Ammon's horn (tissue), 1 donor: ENCODE measurements at regions not wholly inside any gene's neighbourhood (a gene's known extent, or its start where the extent isn't known, plus 50 kb on each side); places are given as distances from the start of the nearest gene placed in this dataset.
A peak's percentile ranks its signal among the peaks of the same experiment; 100 is the strongest.

Source experiments
- DNase-seq: peaks from one replicate; pipeline ENCODE4 v3.0.0-alpha.2; 2016; ENCODE audit warnings: low spot score

DNA sequence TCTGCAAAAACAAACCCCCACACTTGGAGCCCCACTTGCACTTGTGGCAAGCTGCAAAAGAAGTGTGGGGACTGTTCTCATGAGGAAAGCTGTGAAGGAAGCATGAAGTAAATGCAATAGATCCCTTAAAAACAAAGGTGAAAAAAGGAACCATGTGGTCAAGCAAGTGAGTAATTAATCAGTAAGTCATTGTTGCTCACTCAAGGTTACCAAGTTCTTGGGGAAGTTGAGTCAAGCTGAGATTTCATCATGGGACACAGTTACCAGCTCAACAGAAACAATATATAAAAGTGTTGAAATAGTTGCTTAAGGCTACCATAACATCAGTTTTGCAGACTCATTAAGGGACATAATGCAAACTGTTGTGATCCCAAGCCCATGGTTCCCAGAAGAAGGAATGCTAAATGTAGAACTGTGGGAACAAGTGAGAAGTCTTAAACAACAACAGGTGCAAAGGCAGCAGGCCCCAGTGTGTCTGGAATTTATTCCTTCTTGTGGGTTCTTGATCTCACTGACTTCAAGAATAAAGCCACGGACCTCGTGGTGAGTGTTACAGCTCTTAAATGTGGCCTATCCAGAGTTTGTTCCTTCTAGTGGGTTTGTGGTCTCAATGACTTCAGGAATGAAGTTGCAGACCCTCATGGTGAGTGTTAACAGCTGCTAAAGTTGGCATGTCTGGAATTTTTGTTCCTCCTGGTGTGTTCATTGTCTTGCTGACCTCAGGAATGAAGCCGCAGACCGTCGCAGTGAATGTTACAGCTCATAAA is 336.3 kb upstream of the RBMY1B start:
- DNase-seq = no peak

DNA sequence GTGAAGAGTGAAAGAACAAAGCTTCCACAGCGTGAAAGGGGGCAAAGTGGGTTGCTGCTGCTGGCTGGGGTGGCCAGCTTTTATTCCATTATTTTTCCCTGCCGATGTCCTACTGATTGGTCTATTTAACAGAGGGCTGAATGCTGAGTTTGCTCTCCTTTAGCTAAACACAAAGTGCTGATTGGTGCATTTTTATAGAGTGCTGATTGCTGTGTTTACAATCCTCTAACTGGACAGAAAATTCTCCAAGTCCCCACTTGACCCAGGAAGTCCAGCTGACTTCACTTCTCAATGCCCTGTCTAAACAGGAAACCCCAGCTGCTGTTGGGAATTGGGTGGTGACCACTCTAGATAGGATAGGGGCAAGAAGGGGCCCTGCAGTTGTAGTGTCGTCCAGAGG is 335.6 kb upstream of the RBMY1B start:
- no peak for DNase-seq

DNA sequence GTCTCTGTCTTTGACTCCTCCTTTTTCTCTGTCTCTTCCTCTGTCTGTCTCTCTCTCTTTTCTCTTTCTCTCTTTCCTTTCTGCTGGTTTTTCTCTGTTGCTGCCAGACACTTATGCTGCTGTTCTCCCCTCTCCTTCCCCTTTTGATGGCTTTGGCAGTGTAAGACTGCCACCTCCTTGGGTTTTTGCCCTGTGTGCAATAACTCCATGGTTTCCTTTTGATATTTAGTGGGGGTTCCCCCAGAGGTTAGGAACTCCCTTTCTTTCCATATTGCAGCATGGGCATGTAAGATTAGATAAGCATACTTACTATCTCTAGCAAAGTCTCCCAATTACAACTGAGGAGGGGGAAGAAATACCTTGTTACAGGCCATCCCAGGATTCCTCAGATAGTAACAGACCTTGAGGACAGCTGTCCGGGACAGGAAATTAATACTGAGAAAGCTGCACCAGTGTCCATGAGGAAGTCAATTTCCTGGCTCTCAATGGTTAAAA is 333.8 kb upstream of the RBMY1B start:
- no peak for DNase-seq

DNA sequence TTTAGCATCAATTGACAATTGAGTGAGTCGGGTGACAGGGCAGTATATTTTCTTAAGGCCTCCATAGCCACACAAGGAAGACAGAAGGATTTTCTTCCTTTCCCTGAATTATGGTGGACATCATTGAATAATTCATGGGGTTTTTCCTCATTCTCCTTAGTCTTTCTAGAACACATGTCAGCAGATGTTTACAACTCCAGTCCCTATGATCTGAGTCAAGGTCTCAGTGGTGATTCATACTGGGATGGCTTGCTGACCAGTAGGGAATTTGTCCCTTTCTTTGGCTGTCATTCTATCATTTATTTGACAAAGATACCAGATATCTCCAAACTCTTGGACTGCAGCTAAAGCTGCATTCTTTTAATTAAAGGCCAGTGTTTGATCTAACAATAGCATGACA is 332.9 kb upstream of the RBMY1B start:
- DNase-seq = no peak

DNA sequence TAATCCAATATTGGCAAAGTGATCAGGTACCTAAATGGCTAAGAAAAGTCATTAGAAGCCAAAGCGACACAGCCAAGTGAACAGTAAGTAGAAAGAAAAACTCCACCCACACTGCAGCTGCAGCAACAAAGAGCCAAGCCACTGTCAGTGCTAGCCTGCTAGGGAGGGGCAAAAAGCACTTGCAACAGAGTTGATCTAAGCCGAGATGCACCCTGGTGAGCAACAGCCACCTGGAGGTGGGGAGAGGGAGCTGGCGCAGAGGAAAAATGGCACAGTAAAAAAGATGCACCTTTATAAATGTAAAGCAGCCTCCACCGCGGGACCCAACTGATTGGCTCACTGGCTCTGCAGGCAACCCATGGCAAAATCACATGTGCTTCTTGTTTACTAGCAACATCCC is 330.2 kb upstream of the RBMY1B start:
- peak; percentile 1 for DNase-seq

DNA sequence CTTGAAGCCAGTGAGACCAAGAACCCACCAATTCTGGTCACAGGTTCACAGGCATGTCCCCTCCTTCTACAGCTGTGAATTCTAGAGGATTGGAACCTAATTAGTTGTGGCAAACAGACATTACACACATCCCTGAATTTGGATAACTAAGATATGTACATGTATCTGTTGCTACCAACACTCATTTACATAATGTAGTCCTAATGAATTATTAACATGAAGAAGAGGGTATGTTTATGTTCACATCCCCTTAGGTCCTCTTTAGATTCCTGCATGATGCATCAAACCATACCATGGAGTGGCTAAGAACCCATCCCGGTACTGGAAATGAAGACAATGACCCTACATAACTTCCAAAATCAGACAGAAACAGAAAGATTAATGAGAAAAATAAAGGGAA is 326.9 kb upstream of the RBMY1B start:
- DNase-seq = no peak

DNA sequence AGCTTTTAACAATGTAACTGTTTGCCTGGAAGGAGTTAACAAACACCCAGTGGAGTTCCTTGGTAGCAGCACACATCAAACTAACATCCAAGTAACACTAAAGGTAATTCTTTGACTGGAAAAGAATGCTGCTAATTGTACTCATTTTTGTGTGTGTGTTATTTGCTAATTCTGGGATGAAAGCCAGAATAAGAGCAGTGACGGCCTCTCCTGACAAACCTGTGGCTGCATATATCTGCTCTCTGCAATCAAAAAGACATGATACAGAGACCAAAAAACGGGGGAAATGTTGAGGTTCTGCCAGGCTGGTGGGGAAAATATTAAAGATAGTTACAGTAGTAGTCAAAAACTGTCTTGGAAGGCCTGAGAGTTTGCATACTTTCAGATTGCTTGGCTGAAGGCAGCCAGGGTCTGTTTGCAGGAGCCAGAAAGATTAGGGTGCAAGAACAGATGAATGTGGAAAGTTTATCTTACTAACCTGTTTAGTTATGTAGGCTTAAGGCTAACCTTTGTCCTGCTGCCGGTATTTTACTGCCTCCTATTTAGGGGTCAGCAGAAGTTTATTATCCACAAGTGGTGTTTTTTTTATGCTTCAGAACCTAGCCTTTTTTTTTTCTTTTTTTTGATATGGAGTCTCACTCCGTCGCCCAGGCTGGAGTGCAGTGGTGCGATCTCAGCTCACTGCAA is 325.6 kb upstream of the RBMY1B start:
- no peak for DNase-seq

DNA sequence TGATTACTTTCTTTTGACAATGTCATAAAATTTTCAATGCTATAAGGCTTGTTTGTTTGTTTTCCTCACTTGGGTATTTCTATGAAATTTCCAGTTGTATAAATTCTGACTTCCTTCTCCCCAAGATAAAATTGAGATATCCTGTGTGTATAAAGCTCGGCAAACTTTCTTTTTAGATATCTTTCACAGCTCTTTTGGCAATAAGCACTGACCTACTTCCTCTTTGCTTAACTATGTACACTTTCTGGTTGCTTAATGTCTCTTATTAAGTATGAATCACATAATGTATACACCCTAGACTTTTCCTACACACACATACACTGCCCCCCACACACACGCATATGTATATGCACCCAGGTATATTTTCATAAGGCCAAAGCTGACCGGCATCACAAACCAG is 318.4 kb upstream of the RBMY1B start:
- DNase-seq = no peak

DNA sequence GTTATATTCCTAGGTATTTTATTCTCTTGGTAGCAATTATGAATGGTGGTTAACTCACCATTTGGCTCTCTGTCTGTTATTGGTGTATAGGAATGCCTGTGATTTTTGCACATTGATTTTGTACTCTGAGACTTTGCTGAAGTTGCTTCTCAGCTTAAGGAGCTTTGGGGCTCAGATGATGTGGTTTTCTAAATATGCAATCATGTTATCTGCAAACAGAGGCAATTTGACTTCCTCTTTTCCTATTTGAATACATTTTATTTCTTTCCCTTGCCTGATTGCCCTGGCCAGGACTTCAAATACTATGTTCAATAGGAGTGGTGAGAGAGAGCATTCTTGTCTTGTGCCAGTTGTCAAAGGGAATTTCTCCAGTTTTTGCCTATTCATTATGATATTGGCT is 310.9 kb upstream of the RBMY1B start:
- no peak for DNase-seq

DNA sequence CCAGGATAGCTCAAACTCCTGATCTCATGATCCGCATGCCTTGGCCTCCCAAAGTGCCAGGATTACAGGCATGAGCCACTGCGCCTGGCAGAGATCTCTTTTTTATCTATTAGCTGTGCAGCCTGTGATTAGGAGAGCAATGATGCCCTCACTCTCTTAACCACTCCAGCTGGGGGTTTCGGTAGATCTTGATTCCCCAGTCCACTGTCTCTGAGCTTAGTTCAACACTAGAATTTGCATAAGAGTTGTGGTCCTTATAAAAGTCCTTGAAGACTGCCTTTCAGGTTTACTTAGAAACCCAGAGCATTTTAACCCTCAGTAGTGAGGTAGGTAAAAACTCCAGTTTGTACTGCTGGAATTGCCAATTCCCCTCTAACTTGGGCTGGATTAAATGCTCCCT is 283.3 kb upstream of the RBMY1B start:
- no peak for DNase-seq

DNA sequence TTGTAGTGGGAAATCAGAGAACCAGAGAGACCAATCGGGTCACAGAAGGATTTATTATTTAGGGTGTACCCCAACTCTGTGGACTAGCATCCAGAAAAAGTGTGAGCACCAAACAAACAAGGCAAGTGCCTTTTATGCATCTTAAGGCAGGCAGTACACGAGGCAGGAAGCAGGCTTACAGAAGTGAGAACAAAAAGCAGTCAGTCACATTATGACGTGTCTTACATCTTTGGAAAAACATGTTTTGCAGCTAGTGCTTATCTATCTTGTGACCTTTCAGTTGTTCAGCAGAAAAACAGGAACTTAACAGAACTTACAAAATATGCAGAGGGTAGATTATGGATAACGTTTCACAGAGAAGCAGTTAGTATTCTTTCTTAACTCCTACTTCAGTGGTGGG is 270.9 kb upstream of the RBMY1B start:
- DNase-seq = peak; percentile 4

DNA sequence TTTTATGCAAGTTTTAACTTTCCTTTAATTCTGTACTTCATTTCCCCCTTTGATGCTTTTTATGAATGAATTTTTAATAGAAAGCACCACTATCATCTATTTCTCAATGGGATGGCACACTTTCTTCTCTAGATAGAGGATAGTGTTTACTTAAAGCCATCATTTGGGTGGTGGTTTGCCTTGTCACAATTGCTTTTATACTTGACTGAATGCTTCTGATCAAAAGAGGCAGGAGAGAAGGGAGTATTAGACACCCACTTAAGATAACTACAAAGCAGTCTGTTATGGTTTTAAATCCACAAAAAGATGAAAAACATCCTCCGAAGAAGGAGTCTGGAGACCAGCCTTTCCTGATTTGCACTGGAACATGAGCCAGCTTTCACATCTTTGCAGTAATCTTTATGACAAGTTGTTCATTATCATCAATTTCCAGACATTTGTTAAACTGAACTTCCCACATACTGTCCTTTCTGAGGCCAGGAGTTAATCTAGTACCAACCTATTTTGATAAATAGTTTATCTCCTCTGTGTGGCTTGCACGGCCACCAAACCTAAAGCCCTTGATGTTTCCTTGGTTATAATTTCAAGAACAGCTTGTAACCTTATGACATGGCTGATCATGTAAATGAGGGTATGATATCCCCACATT is 270.4 kb upstream of the RBMY1B start:
- no peak for DNase-seq

DNA sequence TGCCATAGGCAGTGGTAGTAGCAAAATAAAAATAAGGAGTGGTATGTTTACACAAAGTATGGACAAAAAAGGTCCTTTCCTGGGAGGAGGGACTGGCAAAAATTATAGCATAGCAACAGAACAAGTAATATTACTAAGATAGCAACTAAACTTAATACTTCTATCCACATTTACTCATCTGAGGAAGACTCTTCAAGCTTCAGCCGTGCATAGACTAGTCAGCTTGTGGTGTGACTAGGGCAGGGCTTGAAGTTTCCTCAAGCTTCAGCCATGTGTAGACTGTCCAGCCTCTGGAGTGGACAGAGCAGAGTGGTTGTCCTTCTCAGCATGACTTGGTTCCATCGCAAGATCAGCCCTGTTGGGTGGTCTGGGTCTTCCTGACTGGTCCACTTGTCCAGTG is 268.3 kb upstream of the RBMY1B start:
- DNase-seq = no peak

DNA sequence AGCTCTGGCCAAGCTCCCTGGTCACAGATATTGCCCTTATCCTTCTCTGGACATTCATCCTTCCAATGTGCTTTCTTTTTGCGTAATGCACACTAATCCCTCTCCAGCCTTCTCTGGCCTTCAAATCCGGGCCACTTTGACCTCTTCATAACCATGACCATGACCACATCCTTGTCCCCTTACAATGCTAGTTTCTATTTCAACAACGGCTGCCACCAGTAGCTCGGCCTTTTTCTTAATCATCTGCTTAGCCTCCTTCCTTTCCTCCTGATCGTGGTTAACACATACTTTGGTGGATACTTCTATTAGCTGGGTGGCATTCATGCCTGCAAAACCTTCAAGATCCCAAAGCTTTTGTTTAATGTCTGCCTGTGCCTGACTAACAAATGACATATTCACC is 264.4 kb upstream of the RBMY1B start:
- no peak for DNase-seq

DNA sequence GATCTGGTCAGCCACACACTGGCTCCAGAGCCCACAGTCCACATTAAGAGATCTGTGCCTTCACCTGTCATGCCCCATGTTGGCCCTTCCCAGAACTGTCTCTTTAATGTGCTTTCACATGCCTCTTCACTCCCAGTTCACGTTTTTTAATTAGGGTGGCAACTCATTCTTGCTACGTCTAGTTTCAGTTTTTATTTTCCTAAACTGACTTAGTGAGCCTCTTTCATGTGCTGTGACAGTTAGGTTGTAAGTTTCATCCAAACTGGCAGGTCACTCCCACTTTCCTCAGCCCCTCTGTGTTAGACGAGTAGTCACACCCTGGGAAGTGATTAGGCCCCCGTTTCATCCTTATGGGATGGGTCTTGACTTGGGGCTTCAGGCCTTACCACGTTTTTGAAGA is 262.5 kb upstream of the RBMY1B start:
- no peak for DNase-seq

DNA sequence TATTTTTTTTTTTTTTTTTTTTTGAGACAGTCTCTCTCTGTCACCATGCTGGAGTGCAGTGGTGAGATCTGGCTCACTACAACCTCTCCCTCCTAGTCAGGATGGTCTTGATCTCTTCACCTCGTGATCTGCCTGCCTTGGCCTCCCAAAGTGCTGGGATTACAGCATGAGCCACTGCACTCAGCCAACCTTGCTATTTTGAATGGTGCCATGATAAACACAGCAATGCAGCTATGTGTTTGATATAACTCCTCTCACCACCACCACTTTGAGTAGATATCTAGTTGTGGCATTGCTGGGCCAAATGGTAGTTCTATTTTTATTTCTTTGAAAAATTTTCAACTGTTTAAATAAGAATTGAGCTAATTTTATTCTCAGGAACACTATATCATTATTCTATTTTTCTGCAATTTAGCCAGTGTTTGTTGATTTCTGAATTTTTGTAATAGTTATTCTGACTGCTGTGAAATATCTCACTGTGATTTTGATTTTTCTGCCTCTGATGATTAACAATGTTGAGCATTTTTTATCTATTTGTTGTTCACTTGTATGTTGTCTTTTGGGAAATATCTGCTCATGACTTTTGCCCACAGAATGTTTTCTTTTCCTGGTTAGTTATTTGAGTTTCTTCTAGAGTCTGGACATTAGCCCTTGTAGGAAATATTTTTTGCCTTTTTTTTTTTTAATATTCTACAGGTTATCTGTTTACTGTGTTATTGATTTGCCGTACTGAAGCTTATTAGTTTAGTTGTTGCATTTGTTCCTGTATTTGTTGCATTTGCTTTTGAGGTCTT is 257.5 kb upstream of the RBMY1B start:
- no peak for DNase-seq

DNA sequence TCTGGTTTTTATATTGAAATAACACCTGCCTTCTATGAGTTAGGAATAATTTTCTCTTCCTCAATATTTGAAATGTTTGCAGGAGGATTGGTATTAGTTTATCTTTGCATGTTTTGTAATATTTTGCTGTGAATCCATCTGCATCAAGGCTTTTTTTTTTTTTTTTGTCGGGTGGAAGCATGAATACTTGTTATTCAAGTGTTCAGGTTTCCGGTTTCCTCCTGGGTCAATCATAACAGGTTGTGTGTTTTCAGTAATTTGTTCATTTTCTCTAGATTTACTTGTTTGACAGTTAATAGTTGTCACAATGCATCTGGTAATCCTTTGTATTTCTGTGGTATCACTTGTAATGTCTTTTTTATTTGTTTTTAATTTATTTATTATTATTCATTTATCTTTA is 256.7 kb upstream of the RBMY1B start:
- no peak for DNase-seq

DNA sequence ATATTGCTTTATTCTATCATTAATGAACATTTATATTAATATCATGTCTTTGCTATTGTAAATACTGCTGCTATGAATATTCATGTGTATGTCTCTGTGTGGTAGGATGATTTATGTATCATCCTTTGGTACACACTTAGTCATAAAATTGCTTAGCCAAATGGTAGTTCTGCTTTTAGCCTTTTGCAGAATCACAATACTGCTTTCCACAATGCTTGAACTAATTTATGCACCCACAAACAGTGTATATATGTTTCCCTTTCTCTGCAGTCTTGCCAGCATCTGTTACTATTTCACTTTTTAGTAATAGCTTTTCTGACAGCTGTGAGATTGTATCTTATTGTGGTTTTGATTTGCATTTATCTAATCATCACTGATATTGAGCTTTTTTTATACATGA is 254.3 kb upstream of the RBMY1B start:
- no peak for DNase-seq

DNA sequence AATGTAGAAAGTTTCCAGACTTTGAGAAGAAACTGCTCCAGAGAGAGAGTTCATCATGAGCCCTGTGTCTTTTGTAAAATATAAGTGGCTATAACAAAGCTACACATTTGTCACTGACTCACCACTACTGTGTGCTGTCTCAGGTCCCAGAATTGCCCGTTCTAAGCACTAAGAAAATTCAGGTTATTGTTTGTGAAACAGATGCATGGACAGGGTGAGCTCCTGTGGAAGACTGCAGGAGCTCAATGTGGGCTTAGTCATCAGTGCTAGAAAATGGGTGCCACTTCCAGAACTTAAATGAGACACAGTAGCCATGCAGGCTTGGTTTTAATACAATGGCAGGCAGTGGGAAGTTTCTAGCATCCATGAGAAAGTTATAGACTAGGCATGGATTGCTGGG is 251.4 kb upstream of the RBMY1B start:
- DNase-seq = no peak

DNA sequence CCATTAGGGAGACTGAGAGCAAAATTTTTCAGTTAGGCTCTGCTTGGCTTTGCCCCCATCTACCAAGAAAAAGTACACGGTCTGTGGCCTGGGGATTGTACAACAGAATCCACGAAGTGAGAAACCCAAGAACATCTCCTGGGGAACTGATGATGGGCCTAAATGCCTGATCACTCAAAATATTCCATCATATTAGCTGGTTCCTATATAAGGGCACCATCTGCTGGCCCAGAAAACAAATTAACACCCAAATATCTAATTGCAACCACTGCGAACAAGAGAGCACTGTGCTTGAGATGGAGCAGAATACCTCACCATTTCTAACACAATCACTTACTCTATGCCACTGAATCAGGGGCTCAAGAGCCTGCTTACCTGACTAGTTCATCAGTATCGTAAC is 250.8 kb upstream of the RBMY1B start:
- no peak for DNase-seq

DNA sequence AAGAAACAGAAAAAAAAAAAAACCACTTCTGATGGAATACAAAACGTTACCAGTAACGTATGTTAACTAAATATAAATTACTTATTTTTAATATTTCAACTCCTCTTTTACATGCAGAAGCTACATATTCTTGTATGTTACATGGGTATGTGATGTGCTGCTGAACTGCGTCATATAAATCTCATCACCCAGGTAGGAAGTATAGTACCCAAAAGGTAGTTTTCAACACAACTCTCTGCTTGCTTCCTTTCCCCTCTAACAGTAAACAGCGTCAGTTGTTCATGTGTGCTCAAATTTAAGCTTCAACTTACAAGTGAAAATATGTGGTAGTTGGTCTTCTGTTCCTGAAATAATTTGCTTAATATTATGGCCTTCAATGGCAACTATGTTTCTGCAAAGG is 250.0 kb upstream of the RBMY1B start:
- DNase-seq = no peak

DNA sequence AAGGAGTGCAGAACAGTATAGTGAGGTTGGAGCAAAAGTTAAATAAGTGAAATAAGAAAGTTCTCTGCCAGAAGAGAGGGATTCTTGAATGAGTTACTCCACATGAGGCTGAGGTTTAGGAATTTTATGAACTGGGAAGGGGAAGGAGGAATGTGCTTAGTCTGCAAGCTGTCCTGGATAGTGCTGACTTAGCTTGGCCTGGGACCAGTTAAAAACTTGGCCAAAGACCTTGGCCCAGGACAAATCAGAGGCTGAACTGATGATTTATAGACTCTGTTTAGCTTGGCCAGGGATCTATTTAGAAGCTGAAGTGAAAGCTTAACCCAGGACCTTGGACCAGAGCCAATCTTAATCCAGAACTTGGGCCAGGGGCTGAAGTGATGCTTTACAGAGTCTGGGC is 244.4 kb upstream of the RBMY1B start:
- peak; percentile 6 for DNase-seq
